ENCODE measurements at regions not wholly inside any gene's neighbourhood (a gene's known extent, or its start where the extent isn't known, plus 50 kb on each side); places are given as distances from the start of the nearest gene placed in this dataset.

- TF ChIP-seq CTCF (conservative IDR thresholded peaks at IDR 0.05 in 1 of 2, IDR thresholded peaks at IDR 0.05 in 1 of 2; ENCODE audit: extremely low read depth in 1 of 2, insufficient read depth in 1 of 2, low read depth in 1 of 2, low read length in 2 of 2), result no peak
- TF ChIP-seq EZH2 (IDR thresholded peaks at IDR 0.05; ENCODE audit: borderline replicate concordance, low read length), result no peak
These were observed 153.6 kb downstream of the KCTD15 start for GRCh38 chr19:33950091-33950750.
